Right atrium auricular region (tissue), 2 donors: ENCODE measurements at regions not wholly inside any gene's neighbourhood (a gene's known extent, or its start where the extent isn't known, plus 50 kb on each side); places are given as distances from the start of the nearest gene placed in this dataset.
A peak's percentile ranks its signal among the peaks of the same experiment; 100 is the strongest.

Experiments used
- DNase-seq: peaks from one replicate; pipeline ENCODE4 v3.0.0-alpha.2; 2019; ENCODE audit warnings: low spot score
- H3K27ac ChIP-seq, 2 donors: fragments of 200-600 bp; sonication (generic); 1 replicate in 1 of 2; 2 replicates in 1 of 2; pipeline ENCODE4 v1.5.1; 2016 to 2019
- H3K27me3 ChIP-seq, 2 donors: fragments of 200-600 bp; sonication (generic); one replicate each; pipeline versions ENCODE4 v1.5.1 to v1.6.0; 2017 to 2019
- H3K36me3 ChIP-seq: fragments of 200-600 bp; sonication (generic); one replicate; pipeline ENCODE4 v1.5.1; 2016
- H3K4me1 ChIP-seq, 2 donors: fragments of 200-600 bp; sonication (generic); one replicate each; pipeline versions ENCODE4 v1.5.1 to v1.6.0; 2017 to 2019
- H3K4me3 ChIP-seq, 2 donors: fragments of 200-600 bp; sonication (generic); 1 replicate in 1 of 2; 2 replicates in 1 of 2; pipeline ENCODE4 v1.5.1; 2017 to 2019; ENCODE audit warnings: mild to moderate bottlenecking in 1 of 2, moderate library complexity in 1 of 2
- H3K9me3 ChIP-seq, 2 donors: fragments of 200-600 bp; sonication (generic); one replicate each; pipeline ENCODE4 v1.5.1; 2019
- CTCF ChIP-seq, 2 donors: fragments of 200-600 bp; sonication (generic); IDR thresholded peaks; one replicate each; pipeline ENCODE4 v1.5.1; 2019; ENCODE audit warnings: antibody characterized with exemption in 2 of 2

GRCh38 chr5:171627936-171628632 is 157.5 kb upstream of the SMIM23 start:
- H3K9me3 ChIP-seq: no peaks in the 10 kb centered on the region
- no peaks in the 10 kb centered on the region for H3K27me3 ChIP-seq
- no peaks in the 10 kb centered on the region for H3K36me3 ChIP-seq
- TF ChIP-seq CTCF (IDR thresholded peaks at IDR 0.05): no peak
- DNase-seq: no peak
- H3K4me3 ChIP-seq: no peak overlapping the region
- H3K27ac ChIP-seq: no peak overlapping the region
- H3K4me1 ChIP-seq: peaks cover 0 to 12% of the 10 kb centered on the region in 2 donors

- Histone ChIP-seq H3K27ac (no peak overlapping the region), H3K4me3 (no peak overlapping the region), H3K4me1 (peaks cover 0 to 12% of the 10 kb centered on the region in 2 donors), H3K9me3 (no peaks in the 10 kb centered on the region), H3K27me3 (no peaks in the 10 kb centered on the region), H3K36me3 (no peaks in the 10 kb centered on the region)
- no peak for TF ChIP-seq CTCF (IDR thresholded peaks at IDR 0.05)
- DNase-seq: no peak
These were observed 157.0 kb upstream of the SMIM23 start for GRCh38 chr5:171628633-171628974.

- no peak for DNase-seq
- H3K27ac ChIP-seq: no peak overlapping the region
- no peaks in the 10 kb centered on the region for H3K9me3 ChIP-seq
- no peak for TF ChIP-seq CTCF (IDR thresholded peaks at IDR 0.05)
- peaks cover 0 to 12% of the 10 kb centered on the region in 2 donors for H3K4me1 ChIP-seq
- no peak overlapping the region for H3K4me3 ChIP-seq
- H3K36me3 ChIP-seq: no peaks in the 10 kb centered on the region
- H3K27me3 ChIP-seq: no peaks in the 10 kb centered on the region
These were observed 156.4 kb upstream of the SMIM23 start for GRCh38 chr5:171629221-171629620.

GRCh38 chr5:171629628-171630349 is 155.8 kb upstream of the SMIM23 start:
- H3K9me3 ChIP-seq: no peaks in the 10 kb centered on the region
- no peaks in the 10 kb centered on the region for H3K36me3 ChIP-seq
- no peak overlapping the region for H3K4me3 ChIP-seq
- no peak overlapping the region for H3K27ac ChIP-seq
- peak in 1 of 2 donors; percentile 71 for TF ChIP-seq CTCF (IDR thresholded peaks at IDR 0.05)
- peak; percentile 64 for DNase-seq
- peaks cover 0 to 12% of the 10 kb centered on the region in 2 donors for H3K4me1 ChIP-seq
- no peaks in the 10 kb centered on the region for H3K27me3 ChIP-seq

- TF ChIP-seq CTCF (IDR thresholded peaks at IDR 0.05): no peak
- Histone ChIP-seq H3K9me3 (no peaks in the 10 kb centered on the region), H3K27ac (no peak overlapping the region), H3K27me3 (no peaks in the 10 kb centered on the region), H3K36me3 (no peaks in the 10 kb centered on the region), H3K4me3 (no peak overlapping the region), H3K4me1 (peaks cover 0 to 12% of the 10 kb centered on the region in 2 donors)
- DNase-seq: no peak
These were observed 155.1 kb upstream of the SMIM23 start for GRCh38 chr5:171630350-171631065.
